ENCODE measurements at regions not wholly inside any gene's neighbourhood (a gene's known extent, or its start where the extent isn't known, plus 50 kb on each side); places are given as distances from the start of the nearest gene placed in this dataset.
"Not testable (repeated sequence)": the region's sequence is repeated elsewhere in the genome, so short reads cannot be mapped to it uniquely, and the experiment has no call there.

DNA sequence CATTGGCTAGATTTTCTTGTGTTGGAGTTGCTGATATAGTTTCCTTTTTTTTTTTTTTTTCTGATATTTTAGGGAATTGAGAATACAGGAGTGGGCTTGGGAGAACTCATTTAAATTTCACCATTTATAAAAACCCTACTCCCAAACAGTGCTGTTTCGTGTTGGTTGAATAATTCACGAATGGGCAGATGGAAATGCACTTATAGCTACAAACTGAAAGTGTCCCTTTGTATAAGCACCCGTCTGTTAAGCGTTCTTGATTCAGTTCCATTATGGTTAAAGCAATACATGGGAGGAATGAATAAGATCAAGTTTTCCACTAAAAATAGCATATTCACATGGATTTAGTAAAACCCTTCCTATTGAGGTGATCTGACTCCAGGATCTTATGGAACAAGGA is 122.2 kb upstream of the ARG1 start:
- no peaks in the 10 kb centered on the region for H3K36me3 Mint-ChIP-seq (ENCODE audit: insufficient read depth)
- ATAC-seq (replicated peaks; ENCODE audit: extremely low read depth, poor library complexity, severe bottlenecking) (no peak), DNase-seq (ENCODE audit: low spot score in 2 of 2) (no peak)
- H3K27me3 Mint-ChIP-seq, result no peaks in the 10 kb centered on the region
- H3K4me1 Mint-ChIP-seq, result no peaks in the 10 kb centered on the region
- no peak overlapping the region for H3K4me3 Mint-ChIP-seq
- H3K9me3 Mint-ChIP-seq, result no peaks in the 10 kb centered on the region
- H3K27ac Mint-ChIP-seq (ENCODE audit: low read depth), result no peak overlapping the region

DNA sequence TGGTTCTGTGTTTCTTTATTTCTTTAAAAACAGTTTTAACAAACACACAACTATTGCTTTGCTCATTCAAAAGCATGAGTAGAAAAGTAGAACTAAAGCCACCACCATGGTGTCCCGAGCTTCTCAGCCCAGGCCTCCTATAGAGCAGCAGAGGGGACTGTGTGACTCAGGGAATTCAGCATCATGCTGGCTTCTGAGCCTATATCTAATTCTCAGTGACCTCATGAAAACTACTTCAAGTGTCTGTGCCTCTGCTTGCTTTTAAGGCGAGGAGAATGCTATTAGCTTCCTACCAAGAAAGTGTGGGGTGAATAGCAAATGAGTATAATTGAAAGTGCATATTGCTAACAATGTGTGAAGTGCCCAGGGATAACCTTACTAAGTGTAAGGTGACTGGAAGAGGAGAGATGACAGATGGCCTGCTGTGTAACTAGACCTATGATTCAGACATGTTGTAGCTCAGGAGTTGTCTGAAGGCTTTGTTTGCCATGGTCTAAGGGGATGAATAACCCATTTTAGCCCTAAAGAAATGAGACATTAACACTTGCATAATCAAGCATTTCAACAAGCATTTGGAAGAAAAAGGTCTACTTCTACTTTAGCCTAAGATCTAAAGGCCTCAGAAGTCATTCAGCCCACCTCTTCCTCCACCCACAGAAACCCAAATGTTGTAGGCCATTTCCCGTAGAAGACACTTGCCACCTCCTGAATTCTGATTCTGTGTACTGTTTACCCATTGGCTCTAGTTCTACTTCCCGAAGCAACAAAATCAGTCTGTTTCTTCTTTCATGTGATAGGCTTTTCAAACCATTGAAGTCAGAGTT is 121.5 kb upstream of the ARG1 start:
- Mint-ChIP-seq H3K4me1 (no peaks in the 10 kb centered on the region), H3K4me3 (no peak overlapping the region), H3K9me3 (no peaks in the 10 kb centered on the region), H3K27me3 (no peaks in the 10 kb centered on the region), H3K36me3 (ENCODE audit: insufficient read depth) (no peaks in the 10 kb centered on the region), H3K27ac (ENCODE audit: low read depth) (no peak overlapping the region)
- DNase-seq (ENCODE audit: low spot score in 2 of 2) (no peak), ATAC-seq (replicated peaks; ENCODE audit: extremely low read depth, poor library complexity, severe bottlenecking) (no peak)

DNA sequence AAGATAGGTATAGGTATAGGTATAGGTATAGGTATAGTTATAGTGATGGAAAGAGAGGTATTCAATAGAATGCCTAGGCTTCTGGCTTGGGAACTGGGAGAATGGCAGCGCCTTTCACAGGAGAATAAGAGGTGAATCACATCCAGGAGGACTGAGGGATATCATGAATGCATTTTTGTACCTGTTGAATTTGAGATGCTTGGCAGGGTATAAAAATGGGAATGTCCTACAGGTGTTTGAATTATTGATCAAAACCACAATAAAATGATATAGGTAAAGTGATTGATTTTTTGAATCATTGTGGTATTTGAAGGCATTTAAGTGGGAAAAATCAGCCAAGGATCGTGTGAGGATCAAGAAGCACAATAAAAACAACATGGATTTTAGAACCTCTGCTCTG is 119.2 kb upstream of the ARG1 start:
- no peaks in the 10 kb centered on the region for H3K9me3 Mint-ChIP-seq
- H3K4me3 Mint-ChIP-seq, result no peak overlapping the region
- H3K4me1 Mint-ChIP-seq, result no peaks in the 10 kb centered on the region
- no peaks in the 10 kb centered on the region for H3K27me3 Mint-ChIP-seq
- ATAC-seq (replicated peaks; ENCODE audit: extremely low read depth, poor library complexity, severe bottlenecking), result no peak
- H3K27ac Mint-ChIP-seq (ENCODE audit: low read depth), result no peak overlapping the region
- no peaks in the 10 kb centered on the region for H3K36me3 Mint-ChIP-seq (ENCODE audit: insufficient read depth)
- DNase-seq (ENCODE audit: low spot score in 2 of 2), result no peak

DNA sequence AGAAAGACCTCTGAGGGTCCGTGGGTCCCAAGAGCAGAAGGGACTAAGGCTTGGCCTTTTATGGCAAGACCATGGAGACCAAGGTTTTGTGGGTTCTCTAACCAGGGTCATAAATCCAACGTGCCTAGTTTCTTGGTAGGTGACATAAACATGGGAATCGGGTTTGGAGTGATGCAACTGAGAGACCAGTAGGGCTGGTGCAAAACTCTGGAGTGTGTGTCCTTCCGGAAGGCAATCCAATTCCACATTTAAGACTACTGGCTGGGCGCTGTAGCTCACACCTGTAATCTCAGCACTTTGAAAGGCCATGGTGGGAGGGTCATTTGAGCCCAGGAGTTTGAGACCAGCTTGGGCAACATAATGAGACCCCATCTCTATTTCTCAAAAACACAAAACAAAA is 116.5 kb upstream of the ARG1 start:
- Mint-ChIP-seq H3K36me3 (ENCODE audit: insufficient read depth) (no peaks in the 10 kb centered on the region), H3K4me3 (no peak overlapping the region), H3K9me3 (no peaks in the 10 kb centered on the region), H3K4me1 (peaks cover 4% of the 10 kb centered on the region), H3K27me3 (no peaks in the 10 kb centered on the region), H3K27ac (ENCODE audit: low read depth) (no peak overlapping the region)
- no peak for DNase-seq (ENCODE audit: low spot score in 2 of 2)
- no peak for ATAC-seq (replicated peaks; ENCODE audit: extremely low read depth, poor library complexity, severe bottlenecking)

DNA sequence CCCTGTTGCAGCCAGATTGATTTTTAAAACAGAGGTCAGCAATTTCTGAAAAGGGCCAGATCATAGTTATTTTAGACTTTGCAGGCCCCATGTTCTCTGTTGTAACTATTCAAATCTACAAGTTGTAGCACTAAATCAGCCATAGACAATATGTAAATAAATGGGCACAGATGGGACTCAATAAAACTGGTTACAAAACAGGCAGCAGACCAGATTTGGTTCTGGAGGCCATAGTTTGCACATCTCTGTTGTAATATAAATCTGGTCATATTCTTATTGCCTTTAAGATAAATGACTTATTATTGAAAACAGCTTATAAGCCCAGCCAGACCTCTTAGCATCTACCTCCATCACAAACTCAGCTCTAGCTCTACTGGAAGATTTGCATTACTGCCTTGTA is 114.0 kb upstream of the ARG1 start:
- H3K4me1 Mint-ChIP-seq, result peaks cover 4% of the 10 kb centered on the region
- no peaks in the 10 kb centered on the region for H3K9me3 Mint-ChIP-seq
- H3K4me3 Mint-ChIP-seq, result no peak overlapping the region
- DNase-seq (ENCODE audit: low spot score in 2 of 2) (no peak), ATAC-seq (replicated peaks; ENCODE audit: extremely low read depth, poor library complexity, severe bottlenecking) (no peak)
- H3K27ac Mint-ChIP-seq (ENCODE audit: low read depth), result no peak overlapping the region
- no peaks in the 10 kb centered on the region for H3K27me3 Mint-ChIP-seq
- no peaks in the 10 kb centered on the region for H3K36me3 Mint-ChIP-seq (ENCODE audit: insufficient read depth)

DNA sequence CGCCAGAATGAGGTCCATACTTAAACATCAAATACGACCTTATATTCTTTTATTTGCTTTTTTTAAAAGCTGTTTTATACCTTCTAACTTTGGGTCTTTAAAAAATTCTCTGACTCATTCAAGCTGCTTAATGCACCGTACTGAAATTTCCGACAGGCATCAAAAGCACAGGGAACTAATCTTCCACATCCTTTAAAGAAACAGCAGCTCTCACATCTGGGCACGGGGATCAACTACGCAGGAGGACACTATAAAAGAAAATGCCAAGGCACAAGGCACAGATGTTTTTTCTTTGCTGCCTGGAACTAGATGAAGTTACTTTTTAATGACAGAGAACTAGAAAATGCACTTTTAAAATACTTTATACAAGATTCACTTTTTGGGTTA is 112.4 kb upstream of the ARG1 start:
- ATAC-seq (replicated peaks; ENCODE audit: extremely low read depth, poor library complexity, severe bottlenecking) (no peak), DNase-seq (ENCODE audit: low spot score in 2 of 2) (no peak)
- H3K36me3 Mint-ChIP-seq (ENCODE audit: insufficient read depth), result no peaks in the 10 kb centered on the region
- H3K27me3 Mint-ChIP-seq, result no peaks in the 10 kb centered on the region
- H3K9me3 Mint-ChIP-seq, result no peaks in the 10 kb centered on the region
- no peak overlapping the region for H3K4me3 Mint-ChIP-seq
- no peak overlapping the region for H3K27ac Mint-ChIP-seq (ENCODE audit: low read depth)
- H3K4me1 Mint-ChIP-seq, result peaks cover 4% of the 10 kb centered on the region

DNA sequence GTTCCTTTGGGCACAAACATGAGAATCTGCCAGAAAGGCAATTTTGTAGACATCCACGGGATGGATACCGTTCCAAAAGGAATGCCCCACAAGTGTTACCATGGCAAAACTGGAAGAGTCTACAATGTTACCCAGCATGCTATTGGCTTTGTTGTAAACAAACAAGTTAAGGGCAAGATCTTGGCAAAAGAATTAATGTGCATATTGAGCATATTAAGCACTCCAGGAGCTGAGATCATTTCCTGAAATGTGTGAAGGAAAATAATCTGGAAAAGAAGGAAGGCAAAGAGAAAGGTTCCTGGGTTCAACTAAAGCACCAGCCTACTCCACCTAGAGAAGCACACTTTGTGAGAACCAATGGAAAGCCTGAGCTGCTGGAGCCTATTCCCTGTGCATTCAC is 103.9 kb upstream of the ARG1 start:
- H3K4me3 Mint-ChIP-seq, result no peak overlapping the region
- no peak overlapping the region for H3K27ac Mint-ChIP-seq (ENCODE audit: low read depth)
- H3K4me1 Mint-ChIP-seq, result no peaks in the 10 kb centered on the region
- ATAC-seq (replicated peaks; ENCODE audit: extremely low read depth, poor library complexity, severe bottlenecking) (no peak), DNase-seq (ENCODE audit: low spot score in 2 of 2) (no peak)
- H3K27me3 Mint-ChIP-seq, result no peaks in the 10 kb centered on the region
- H3K36me3 Mint-ChIP-seq (ENCODE audit: insufficient read depth), result peaks cover 2% of the 10 kb centered on the region
- peaks cover 4% of the 10 kb centered on the region for H3K9me3 Mint-ChIP-seq

DNA sequence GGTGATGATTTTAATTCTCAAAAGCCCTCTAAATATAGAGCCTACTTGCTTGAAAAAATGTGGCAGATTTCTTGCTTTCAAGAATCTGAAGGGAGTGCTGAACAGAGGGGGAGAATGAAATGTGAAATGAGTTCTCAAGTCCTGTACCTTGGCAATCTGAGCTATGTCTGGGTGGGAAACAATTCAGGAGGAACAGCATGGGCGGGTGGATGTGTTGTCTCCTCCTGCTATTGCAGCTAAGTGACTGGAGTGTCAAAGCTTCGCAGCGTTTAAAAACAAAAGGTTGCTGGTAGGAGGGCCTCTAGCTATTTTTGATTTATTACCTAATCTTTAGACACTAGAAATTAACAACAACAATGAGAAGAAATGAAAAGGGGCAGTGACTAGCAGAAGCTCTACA is 102.5 kb upstream of the ARG1 start:
- Mint-ChIP-seq H3K36me3 (ENCODE audit: insufficient read depth) (peaks cover 2% of the 10 kb centered on the region), H3K4me1 (no peaks in the 10 kb centered on the region), H3K27me3 (no peaks in the 10 kb centered on the region), H3K27ac (ENCODE audit: low read depth) (no peak overlapping the region), H3K9me3 (peaks cover 6% of the 10 kb centered on the region), H3K4me3 (no peak overlapping the region)
- DNase-seq (ENCODE audit: low spot score in 2 of 2), result no peak
- no peak for ATAC-seq (replicated peaks; ENCODE audit: extremely low read depth, poor library complexity, severe bottlenecking)

DNA sequence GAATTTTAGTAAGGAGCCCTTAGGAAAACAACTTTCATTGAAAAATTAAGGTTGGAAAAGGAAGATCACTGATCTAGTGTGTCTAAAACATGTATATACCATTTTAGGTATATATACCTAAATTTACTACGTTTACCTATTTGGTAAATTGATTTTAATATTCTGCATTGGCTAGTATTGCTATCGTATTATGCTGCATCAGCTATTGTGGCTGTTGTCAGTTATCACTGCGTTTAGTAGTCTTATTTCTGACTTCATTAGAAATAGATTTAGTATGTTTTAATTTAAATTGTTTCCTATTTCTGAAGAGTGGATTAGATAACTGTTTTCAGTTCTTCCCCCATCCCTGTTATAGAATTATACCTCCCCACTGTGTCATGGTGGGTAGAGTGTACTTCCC is 101.7 kb upstream of the ARG1 start:
- peaks cover 2% of the 10 kb centered on the region for H3K36me3 Mint-ChIP-seq (ENCODE audit: insufficient read depth)
- H3K27me3 Mint-ChIP-seq, result no peaks in the 10 kb centered on the region
- DNase-seq (ENCODE audit: low spot score in 2 of 2), result no peak
- H3K27ac Mint-ChIP-seq (ENCODE audit: low read depth), result no peak overlapping the region
- no peak for ATAC-seq (replicated peaks; ENCODE audit: extremely low read depth, poor library complexity, severe bottlenecking)
- H3K9me3 Mint-ChIP-seq, result peaks cover 6% of the 10 kb centered on the region
- H3K4me3 Mint-ChIP-seq, result no peak overlapping the region
- no peaks in the 10 kb centered on the region for H3K4me1 Mint-ChIP-seq

DNA sequence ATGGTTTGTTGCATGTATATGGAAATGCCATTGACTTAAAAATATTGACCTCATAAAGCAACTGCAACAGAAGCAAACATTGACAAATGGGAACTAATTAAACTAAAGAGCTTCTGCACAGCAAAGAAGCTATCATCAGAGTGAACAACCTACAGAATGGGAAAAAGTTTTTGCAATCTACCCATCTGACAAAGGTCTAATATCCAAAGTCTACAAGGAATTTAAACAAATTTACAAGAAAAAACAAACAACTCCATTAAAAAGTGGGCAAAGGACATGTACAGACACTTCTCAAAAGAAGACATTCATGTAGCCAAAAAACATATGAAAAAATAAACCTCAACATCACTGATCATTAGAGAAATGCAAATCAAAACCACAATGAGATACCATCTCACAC is 99.7 kb upstream of the ARG1 start:
- not testable (repeated sequence) for H3K9me3 Mint-ChIP-seq; ATAC-seq (replicated peaks; ENCODE audit: extremely low read depth, poor library complexity, severe bottlenecking); H3K4me3 Mint-ChIP-seq

DNA sequence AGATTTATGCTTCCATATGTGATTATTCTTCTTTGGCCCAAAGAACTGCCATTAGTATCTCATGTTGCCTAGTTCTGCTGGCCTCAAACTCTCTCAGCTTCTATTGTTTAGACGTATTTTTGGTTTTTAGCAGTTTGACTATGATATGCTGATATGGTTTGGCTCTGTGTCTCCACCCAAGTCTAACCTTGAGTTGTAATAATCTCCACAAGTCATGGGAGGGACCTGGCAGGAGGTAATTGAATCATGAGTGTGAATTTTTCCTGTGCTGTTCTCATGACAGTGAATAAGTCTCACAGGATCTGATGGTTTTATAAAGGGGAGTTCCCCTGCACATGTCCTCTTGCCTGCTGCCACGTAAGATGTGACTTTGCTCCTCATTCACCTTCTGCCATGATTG is 96.7 kb upstream of the ARG1 start:
- DNase-seq (ENCODE audit: low spot score in 2 of 2), result no peak
- Mint-ChIP-seq H3K4me3 (no peak overlapping the region), H3K4me1 (no peaks in the 10 kb centered on the region), H3K36me3 (ENCODE audit: insufficient read depth) (no peaks in the 10 kb centered on the region), H3K27me3 (no peaks in the 10 kb centered on the region), H3K27ac (ENCODE audit: low read depth) (no peak overlapping the region), H3K9me3 (peaks cover 6% of the 10 kb centered on the region)
- ATAC-seq (replicated peaks; ENCODE audit: extremely low read depth, poor library complexity, severe bottlenecking), result no peak

More for the DNA sequence above, 99.7 kb upstream of the ARG1 start:
- DNase-seq (ENCODE audit: low spot score in 2 of 2); H3K27ac Mint-ChIP-seq (ENCODE audit: low read depth); H3K27me3 Mint-ChIP-seq; H3K4me1 Mint-ChIP-seq; H3K36me3 Mint-ChIP-seq (ENCODE audit: insufficient read depth): not testable (repeated sequence)

DNA sequence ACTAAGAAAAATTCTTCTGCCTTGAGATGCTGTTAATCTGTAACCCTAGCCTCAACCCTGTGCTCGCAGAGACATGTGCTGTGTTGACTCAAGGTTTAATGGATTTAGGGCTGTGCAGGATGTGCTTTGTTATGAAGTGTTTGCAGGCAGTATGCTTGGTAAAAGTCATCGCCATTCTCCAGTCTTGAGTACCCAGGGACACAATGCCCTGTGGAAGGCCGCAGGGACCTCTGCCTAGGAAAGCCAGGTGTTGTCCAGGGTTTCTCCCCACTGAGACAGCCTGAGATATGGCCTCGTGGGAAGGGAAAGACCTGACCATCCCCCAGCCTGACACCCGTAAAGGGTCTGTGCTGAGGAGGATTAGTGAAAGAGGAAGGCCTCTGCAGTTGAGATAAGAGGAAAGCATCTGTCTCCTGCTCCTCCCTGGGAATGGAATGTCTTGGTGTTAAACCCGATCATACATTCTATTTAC is 94.2 kb upstream of the ARG1 start:
- not testable (repeated sequence) for H3K36me3 Mint-ChIP-seq (ENCODE audit: insufficient read depth); H3K4me3 Mint-ChIP-seq; H3K4me1 Mint-ChIP-seq; H3K27ac Mint-ChIP-seq (ENCODE audit: low read depth); H3K27me3 Mint-ChIP-seq; DNase-seq (ENCODE audit: low spot score in 2 of 2); H3K9me3 Mint-ChIP-seq; ATAC-seq (replicated peaks; ENCODE audit: extremely low read depth, poor library complexity, severe bottlenecking)

DNA sequence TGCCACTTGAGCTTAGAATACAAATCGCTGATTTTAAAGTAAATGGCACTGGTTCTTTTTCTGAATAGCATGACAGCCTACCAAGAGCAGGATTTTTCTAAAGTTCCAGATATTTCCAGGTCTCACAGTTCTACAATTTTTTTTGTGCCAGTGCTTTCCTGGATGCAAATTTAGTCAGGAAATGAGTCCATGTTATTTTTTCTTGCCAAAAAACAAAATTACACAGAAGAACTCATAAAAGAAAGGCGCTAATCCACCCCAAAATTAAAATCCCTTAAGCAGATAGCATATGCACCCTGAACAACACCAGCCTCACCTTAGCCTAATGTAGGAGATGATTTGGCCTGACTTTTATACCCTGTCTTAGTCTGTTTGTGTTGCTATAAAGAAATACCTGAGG is 86.4 kb upstream of the ARG1 start:
- Mint-ChIP-seq H3K9me3 (no peaks in the 10 kb centered on the region), H3K36me3 (ENCODE audit: insufficient read depth) (no peaks in the 10 kb centered on the region), H3K4me3 (no peak overlapping the region), H3K27ac (ENCODE audit: low read depth) (no peak overlapping the region), H3K27me3 (peaks cover 14% of the 10 kb centered on the region), H3K4me1 (no peaks in the 10 kb centered on the region)
- DNase-seq (ENCODE audit: low spot score in 2 of 2) (no peak), ATAC-seq (replicated peaks; ENCODE audit: extremely low read depth, poor library complexity, severe bottlenecking) (no peak)
